SJCRH30 (cell line): ENCODE measurements at regions not wholly inside any gene's neighbourhood (a gene's known extent, or its start where the extent isn't known, plus 50 kb on each side); places are given as distances from the start of the nearest gene placed in this dataset.
"Not testable (repeated sequence)": the region's sequence is repeated elsewhere in the genome, so short reads cannot be mapped to it uniquely, and the experiment has no call there.

Experiments
- DNase-seq, 2 experiments: peaks; one replicate each; pipeline ENCODE4 v3.0.0-alpha.2; 2015 to 2020
- H3K27ac ChIP-seq: fragments of 250-450 bp; sonication (Bioruptor Pico); 2 replicates; pipeline ENCODE4 v1.5.1; 2020; ENCODE audit warnings: mild to moderate bottlenecking, moderate library complexity
- H3K27me3 ChIP-seq: fragments of 250-450 bp; sonication (Bioruptor Pico); 2 replicates; pipeline ENCODE4 v1.5.1; 2020; ENCODE audit warnings: mild to moderate bottlenecking, moderate library complexity
- H3K36me3 ChIP-seq: fragments of 250-450 bp; sonication (Bioruptor Pico); 2 replicates; pipeline ENCODE4 v1.5.1; 2020; ENCODE audit warnings: mild to moderate bottlenecking, moderate library complexity
- H3K4me1 ChIP-seq: fragments of 250-450 bp; sonication (Bioruptor Pico); 2 replicates; pipeline ENCODE4 v1.5.1; 2020; ENCODE audit warnings: mild to moderate bottlenecking, moderate library complexity
- H3K4me3 ChIP-seq: fragments of 250-450 bp; sonication (Bioruptor Pico); 2 replicates; pipeline ENCODE4 v1.5.1; 2020; ENCODE audit warnings: mild to moderate bottlenecking, moderate library complexity
- H3K9me3 ChIP-seq: fragments of 250-450 bp; sonication (Bioruptor Pico); replicated peaks from 2 replicates; pipeline ENCODE4 v1.5.1; 2020; ENCODE audit warnings: mild to moderate bottlenecking, moderate library complexity

DNA sequence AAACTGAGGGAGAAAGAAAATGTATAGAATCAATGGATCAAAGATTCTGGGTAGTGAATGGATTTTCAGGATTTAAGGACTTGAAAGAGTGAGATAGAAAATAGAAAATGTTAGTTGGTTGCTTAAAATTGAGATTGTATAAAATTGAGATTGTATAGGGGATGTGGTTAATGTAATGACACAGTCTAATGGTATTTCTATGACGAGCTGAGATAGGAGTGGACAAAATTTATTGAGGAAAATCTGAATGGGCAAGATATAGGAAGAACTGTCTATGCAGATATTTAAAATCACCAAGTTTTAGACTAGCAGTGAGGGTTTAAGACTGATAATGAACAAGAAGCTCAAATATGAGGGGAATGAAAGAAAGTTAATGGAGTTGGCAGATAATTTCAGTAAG lies 406.6 kb downstream of the NYAP2 start:
- Histone ChIP-seq H3K27ac (no peak overlapping the region), H3K4me1 (peaks cover under 1% of the 10 kb centered on the region; the same call in 1 of the 2 replicates), H3K27me3 (no peaks in the 10 kb centered on the region), H3K9me3 (0 out of 2 replicates have a peak, but pooled peaks cover 3% of the 10 kb centered on the region), H3K4me3 (no peak overlapping the region), H3K36me3 (no peaks in the 10 kb centered on the region)
- DNase-seq: no peak

DNA sequence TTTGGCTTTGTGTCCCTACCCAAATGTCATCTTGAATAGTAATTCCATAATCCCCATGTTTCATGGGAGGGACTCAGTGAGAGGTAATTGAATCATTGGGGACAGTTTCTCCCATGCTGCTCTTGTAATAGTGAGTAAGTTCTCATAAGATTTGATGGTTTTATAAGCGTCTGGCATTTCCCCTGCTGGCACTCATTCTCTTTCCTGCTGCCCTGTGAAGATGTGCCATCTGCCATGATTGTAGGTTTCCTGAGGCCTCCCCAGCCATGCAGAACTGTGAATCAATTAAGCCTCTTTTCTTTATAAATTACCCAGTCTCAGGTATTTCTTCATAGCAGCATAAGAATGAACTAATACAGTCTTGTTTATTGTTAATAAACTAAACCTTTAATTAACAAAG lies 402.6 kb downstream of the NYAP2 start:
- H3K36me3 ChIP-seq, H3K27me3 ChIP-seq, DNase-seq, H3K27ac ChIP-seq, H3K4me1 ChIP-seq, H3K9me3 ChIP-seq, H3K4me3 ChIP-seq: not testable (repeated sequence)

GRCh38 chr2:225797394-225797793 lies 397.9 kb downstream of the NYAP2 start:
- Histone ChIP-seq H3K4me3 (no peak overlapping the region), H3K27ac (no peak overlapping the region), H3K27me3 (no peaks in the 10 kb centered on the region), H3K4me1 (no peaks in the 10 kb centered on the region), H3K36me3 (no peaks in the 10 kb centered on the region), H3K9me3 (no peaks in the 10 kb centered on the region)
- no peak for DNase-seq

DNA sequence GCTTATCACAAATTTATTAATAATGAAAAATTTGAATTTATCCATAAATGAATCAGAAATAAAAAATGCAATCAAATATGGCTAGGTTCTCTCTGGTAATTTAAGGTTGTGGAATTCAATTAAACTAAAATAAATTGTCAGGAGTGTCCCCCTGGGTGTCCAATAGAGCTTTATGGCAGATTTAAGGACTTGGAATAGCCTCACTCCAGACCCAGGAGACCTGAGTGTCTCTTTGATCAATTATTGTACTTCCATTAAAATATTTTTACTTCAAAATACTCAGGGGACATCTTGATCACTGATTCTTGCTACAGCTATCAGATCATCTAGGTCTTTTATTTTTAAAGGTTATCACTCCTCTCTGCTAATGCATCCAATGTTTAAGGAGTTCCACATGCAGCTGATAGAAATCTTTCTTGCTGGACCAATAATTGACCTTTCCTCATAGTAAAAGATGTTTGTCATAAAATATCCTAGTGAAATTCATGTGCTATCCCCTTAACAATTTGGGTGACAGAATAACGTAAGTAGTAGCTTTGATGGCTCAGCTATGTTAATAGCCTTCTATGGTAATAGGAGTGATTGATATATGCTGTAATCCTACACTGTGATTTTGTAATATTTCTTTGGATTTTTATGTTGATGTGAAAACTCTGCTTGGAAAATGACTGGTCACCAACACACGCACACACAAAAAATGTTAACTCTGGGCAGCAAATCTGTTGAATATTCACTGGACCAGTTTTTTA lies 395.3 kb downstream of the NYAP2 start:
- DNase-seq: no peak
- Histone ChIP-seq H3K4me3 (no peak overlapping the region), H3K27ac (no peak overlapping the region), H3K4me1 (no peaks in the 10 kb centered on the region), H3K9me3 (no peaks in the 10 kb centered on the region), H3K27me3 (no peaks in the 10 kb centered on the region), H3K36me3 (no peaks in the 10 kb centered on the region)

- H3K9me3 ChIP-seq: no peaks in the 10 kb centered on the region
- H3K4me3 ChIP-seq: no peak overlapping the region
- no peaks in the 10 kb centered on the region for H3K4me1 ChIP-seq
- H3K27me3 ChIP-seq: no peaks in the 10 kb centered on the region
- H3K27ac ChIP-seq: no peak overlapping the region
- H3K36me3 ChIP-seq: no peaks in the 10 kb centered on the region
- DNase-seq: no peak
Measured at GRCh38 chr2:225793736-225794550, 394.4 kb downstream of the NYAP2 start.

DNA sequence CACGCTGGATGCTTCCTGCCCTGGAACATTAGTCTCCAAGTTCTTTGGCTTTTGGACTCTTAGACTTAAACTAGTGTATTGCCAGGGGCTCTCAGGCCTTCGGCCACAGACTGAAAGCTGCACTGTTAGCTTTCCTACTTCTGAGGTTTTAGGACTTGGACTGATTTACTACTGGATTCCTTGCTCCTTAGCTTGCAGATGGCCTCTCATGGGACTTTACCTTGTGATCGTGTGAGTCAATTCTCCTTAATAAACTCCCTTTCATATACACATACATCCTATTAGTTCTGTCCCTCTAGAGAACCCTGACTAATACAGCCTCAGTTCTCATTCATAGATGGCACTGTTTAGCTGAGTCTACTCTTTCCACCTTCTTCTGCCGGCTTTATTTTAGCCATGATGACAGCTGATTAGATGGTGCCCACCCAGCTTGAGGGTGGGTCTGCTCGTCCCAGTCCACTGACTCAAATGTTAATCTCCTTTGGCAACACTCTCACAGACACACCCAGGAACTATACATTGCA lies 389.1 kb downstream of the NYAP2 start:
- Histone ChIP-seq H3K27ac (no peak overlapping the region), H3K27me3 (no peaks in the 10 kb centered on the region), H3K36me3 (no peaks in the 10 kb centered on the region), H3K4me1 (no peaks in the 10 kb centered on the region), H3K9me3 (no peaks in the 10 kb centered on the region), H3K4me3 (no peak overlapping the region)
- no peak for DNase-seq

GRCh38 chr2:225787497-225787896 lies 388.0 kb downstream of the NYAP2 start:
- no peak overlapping the region for H3K27ac ChIP-seq
- H3K27me3 ChIP-seq: no peaks in the 10 kb centered on the region
- H3K9me3 ChIP-seq: no peaks in the 10 kb centered on the region
- no peaks in the 10 kb centered on the region for H3K4me1 ChIP-seq
- no peak for DNase-seq
- no peaks in the 10 kb centered on the region for H3K36me3 ChIP-seq
- no peak overlapping the region for H3K4me3 ChIP-seq

DNA sequence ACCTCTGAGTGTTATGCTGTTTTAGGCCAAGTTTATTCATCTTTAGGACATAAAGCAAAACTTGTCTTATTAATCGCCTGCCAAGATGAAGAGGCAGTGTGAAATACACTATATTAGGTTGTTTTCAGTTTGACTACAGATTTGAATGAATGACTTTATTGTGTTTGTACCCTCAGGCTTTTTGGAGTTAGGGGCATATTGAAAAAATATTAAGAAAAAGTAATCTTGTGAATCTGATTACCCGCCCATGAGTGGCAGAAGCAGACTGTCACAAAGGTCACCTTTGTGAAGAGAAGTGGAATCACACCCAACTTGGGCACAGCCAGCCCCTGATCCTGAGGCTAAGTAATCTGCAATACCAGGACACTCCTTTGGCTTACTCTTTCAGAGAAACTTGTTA lies 382.5 kb downstream of the NYAP2 start:
- H3K4me1 ChIP-seq: peaks cover 4% of the 10 kb centered on the region; the same call in 1 of the 2 replicates
- H3K36me3 ChIP-seq: no peaks in the 10 kb centered on the region
- no peaks in the 10 kb centered on the region for H3K27me3 ChIP-seq
- no peak overlapping the region for H3K27ac ChIP-seq
- H3K9me3 ChIP-seq: no peaks in the 10 kb centered on the region
- no peak for DNase-seq
- H3K4me3 ChIP-seq: no peak overlapping the region

GRCh38 chr2:225781145-225781544 lies 381.6 kb downstream of the NYAP2 start:
- Histone ChIP-seq H3K36me3 (no peaks in the 10 kb centered on the region), H3K27me3 (no peaks in the 10 kb centered on the region), H3K27ac (no peak overlapping the region), H3K4me1 (peaks cover 4% of the 10 kb centered on the region; the same call in 1 of the 2 replicates), H3K9me3 (no peaks in the 10 kb centered on the region), H3K4me3 (no peak overlapping the region)
- no peak for DNase-seq

- Histone ChIP-seq H3K9me3 (no peaks in the 10 kb centered on the region), H3K27ac (no peak overlapping the region), H3K4me3 (no peak overlapping the region), H3K4me1 (peaks cover 4% of the 10 kb centered on the region; the same call in 1 of the 2 replicates), H3K36me3 (no peaks in the 10 kb centered on the region), H3K27me3 (no peaks in the 10 kb centered on the region)
- peak; percentile 19 to 33 for DNase-seq
Measured at GRCh38 chr2:225779829-225780228, 380.3 kb downstream of the NYAP2 start.

DNA sequence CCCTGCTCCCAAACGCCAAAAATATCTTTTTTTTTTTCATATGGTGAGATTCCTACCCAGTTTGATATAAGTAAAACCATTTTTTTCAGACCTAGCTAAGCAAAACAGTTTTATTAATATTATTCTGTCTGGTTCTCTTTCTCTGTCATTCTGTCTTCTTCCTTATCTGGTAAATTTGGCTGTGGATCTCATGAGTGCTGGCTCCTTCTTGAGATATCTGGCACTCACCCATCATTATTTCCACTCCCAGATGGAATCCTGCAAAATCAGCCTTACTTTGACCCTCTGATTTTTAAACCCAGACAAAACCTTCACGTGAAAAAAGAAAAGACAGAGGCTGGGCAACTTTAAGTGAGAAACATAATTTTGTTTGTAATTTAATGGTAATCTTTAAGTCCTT lies 373.6 kb downstream of the NYAP2 start:
- no peaks in the 10 kb centered on the region; the same call in 1 of the 2 replicates for H3K9me3 ChIP-seq
- no peaks in the 10 kb centered on the region for H3K4me1 ChIP-seq
- H3K36me3 ChIP-seq: no peaks in the 10 kb centered on the region
- no peak for DNase-seq
- no peak overlapping the region for H3K27ac ChIP-seq
- no peaks in the 10 kb centered on the region for H3K27me3 ChIP-seq
- no peak overlapping the region for H3K4me3 ChIP-seq

DNA sequence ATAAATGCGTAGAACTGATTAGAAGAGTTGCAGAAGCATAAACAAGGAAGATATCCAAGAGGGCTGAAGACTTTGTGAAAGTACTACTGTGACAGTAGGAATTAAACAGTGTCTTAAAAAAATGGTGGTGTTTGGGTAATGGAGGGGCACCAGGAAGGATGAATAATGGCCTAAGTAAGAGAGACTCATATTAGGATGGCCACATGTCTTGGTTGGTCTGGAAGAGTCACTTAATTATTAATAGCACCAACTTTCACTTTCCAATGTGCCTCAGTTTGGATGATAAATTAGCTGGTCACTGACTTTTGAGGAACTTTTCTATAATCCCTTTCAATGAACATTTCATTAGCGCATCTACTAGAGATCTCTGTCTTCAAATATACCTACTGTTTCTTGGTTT lies 372.2 kb downstream of the NYAP2 start:
- Histone ChIP-seq H3K4me1 (peaks cover 7% of the 10 kb centered on the region), H3K9me3 (no peaks in the 10 kb centered on the region; the same call in 1 of the 2 replicates), H3K27ac (no peak overlapping the region), H3K36me3 (no peaks in the 10 kb centered on the region), H3K4me3 (no peak overlapping the region), H3K27me3 (no peaks in the 10 kb centered on the region)
- DNase-seq: no peak

DNA sequence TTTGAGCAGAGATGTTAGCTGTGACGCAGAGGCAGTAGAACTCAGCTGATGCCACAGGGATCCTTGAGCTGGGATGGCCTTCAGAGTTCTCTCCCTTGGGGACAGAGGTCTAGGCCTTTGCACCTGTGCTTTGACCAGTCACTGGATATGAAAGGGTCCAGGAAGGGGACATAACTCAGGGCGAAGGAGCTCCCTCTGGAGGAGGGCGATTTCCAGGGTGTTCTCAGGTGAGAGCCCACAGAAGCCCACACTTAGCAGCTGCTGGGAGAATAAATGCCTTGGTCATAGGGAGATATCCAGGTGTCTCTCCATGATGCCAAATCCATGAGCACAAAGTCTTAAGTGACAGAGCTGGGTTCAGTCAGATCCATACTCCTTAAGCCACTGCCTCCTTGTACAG lies 369.2 kb downstream of the NYAP2 start:
- Histone ChIP-seq H3K9me3 (no peaks in the 10 kb centered on the region; the same call in 1 of the 2 replicates), H3K4me1 (peaks cover 33% of the 10 kb centered on the region), H3K27me3 (no peaks in the 10 kb centered on the region), H3K36me3 (no peaks in the 10 kb centered on the region), H3K27ac (no peak overlapping the region), H3K4me3 (no peak overlapping the region)
- DNase-seq: no peak

DNA sequence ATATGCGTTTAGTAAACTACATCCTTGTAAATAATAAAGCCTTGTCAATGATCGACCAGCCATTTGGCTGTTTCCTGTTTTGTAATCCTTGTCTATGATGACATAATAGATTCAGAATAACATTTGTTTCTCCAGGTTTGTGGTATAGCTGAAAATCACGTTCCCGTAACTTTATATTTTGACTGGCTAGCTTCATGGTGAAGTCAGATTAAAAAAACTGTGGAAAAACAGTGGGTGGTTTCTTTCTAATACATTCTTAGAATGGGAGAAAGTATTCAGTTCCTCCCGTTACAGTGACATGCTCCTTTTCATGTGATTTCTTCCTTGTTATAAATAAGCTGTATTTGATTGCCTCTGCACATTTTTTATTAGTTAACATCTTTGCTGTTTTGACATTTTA lies 366.9 kb downstream of the NYAP2 start:
- no peaks in the 10 kb centered on the region for H3K36me3 ChIP-seq
- H3K27me3 ChIP-seq: no peaks in the 10 kb centered on the region
- DNase-seq: peak in 1 of 2 experiments; percentile 66
- peaks cover 52% of the 10 kb centered on the region for H3K4me1 ChIP-seq
- peak overlapping the region; percentile 94 for H3K27ac ChIP-seq
- no peak overlapping the region for H3K4me3 ChIP-seq
- no peaks in the 10 kb centered on the region; the same call in 1 of the 2 replicates for H3K9me3 ChIP-seq

DNA sequence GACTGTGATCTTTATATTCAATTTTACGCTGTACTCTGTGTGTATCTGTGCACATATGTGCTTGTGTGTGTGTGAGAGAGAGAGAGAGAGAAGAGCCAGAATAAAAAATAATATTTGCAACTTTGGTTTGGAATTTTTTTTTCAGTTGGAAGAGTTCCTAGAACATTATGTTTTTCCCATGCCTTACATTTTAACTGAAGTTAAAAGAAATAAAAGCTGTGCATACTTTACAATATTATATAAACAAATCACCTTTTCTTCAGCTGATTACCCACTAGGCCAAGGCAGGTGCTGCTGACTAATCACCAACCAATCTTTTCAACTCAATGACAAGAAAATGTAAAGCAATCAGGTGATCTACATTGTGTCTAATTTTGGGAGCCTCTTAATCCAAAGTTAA lies 366.3 kb downstream of the NYAP2 start:
- Histone ChIP-seq H3K27me3 (no peaks in the 10 kb centered on the region), H3K4me3 (no peak overlapping the region), H3K27ac (peak overlapping the region; percentile 94), H3K36me3 (no peaks in the 10 kb centered on the region), H3K9me3 (no peaks in the 10 kb centered on the region; the same call in 1 of the 2 replicates), H3K4me1 (peaks cover 57% of the 10 kb centered on the region)
- peak in 1 of 2 experiments; percentile 42 for DNase-seq
